ENCODE measurements at regions not wholly inside any gene's neighbourhood (a gene's known extent, or its start where the extent isn't known, plus 50 kb on each side); places are given as distances from the start of the nearest gene placed in this dataset.

DNA sequence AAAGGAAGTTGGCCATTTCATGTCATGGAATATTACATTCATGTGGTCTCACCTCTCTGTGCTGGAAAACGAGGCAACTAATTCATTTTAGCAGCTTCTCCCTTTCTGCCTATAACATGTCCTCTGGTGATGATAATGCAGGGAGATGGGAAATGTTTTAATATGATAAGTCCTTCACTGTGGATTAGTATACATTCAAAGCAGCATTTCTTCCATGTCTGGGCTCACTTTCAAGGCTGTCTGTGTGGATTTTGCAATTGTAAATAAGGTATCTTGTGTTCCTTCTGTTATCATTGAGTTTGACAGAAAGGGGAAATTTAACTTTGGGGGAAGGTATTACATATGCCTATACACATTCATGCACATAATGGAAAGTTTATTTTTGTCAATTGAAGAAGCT is 374.7 kb upstream of the DAB1 start:
- TF ChIP-seq, protein P1, sequence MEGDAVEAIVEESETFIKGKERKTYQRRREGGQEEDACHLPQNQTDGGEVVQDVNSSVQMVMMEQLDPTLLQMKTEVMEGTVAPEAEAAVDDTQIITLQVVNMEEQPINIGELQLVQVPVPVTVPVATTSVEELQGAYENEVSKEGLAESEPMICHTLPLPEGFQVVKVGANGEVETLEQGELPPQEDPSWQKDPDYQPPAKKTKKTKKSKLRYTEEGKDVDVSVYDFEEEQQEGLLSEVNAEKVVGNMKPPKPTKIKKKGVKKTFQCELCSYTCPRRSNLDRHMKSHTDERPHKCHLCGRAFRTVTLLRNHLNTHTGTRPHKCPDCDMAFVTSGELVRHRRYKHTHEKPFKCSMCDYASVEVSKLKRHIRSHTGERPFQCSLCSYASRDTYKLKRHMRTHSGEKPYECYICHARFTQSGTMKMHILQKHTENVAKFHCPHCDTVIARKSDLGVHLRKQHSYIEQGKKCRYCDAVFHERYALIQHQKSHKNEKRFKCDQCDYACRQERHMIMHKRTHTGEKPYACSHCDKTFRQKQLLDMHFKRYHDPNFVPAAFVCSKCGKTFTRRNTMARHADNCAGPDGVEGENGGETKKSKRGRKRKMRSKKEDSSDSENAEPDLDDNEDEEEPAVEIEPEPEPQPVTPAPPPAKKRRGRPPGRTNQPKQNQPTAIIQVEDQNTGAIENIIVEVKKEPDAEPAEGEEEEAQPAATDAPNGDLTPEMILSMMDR (conservative IDR thresholded peaks at IDR 0.05; ENCODE audit: low read length): no peak
- H3K4me3 ChIP-seq (ENCODE audit: low read length): no peak overlapping the region
- DNase-seq (ENCODE audit: low read depth): no peak

DNA sequence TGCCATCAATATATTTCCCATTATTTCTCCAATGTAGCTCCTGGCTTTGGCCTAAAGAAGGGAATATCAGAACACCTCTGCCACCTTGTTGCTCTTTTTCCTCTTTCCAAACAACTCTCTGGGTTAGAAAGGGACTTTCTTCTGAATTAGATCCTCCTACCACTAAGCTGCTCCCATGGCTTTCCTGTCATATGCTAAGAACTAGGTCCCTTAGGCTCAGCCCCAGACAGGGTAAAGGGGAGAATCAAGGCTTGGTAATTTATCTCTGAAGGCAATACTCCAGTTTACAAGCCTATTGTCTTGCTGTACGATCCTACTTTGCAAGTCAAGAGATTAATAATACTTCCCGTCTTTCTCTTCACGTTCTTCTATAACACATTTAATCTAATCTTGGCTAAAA is 373.2 kb upstream of the DAB1 start:
- TF ChIP-seq, protein P1 (conservative IDR thresholded peaks at IDR 0.05; ENCODE audit: low read length): no peak
- H3K4me3 ChIP-seq (ENCODE audit: low read length): no peak overlapping the region
- DNase-seq (ENCODE audit: low read depth): no peak

DNA sequence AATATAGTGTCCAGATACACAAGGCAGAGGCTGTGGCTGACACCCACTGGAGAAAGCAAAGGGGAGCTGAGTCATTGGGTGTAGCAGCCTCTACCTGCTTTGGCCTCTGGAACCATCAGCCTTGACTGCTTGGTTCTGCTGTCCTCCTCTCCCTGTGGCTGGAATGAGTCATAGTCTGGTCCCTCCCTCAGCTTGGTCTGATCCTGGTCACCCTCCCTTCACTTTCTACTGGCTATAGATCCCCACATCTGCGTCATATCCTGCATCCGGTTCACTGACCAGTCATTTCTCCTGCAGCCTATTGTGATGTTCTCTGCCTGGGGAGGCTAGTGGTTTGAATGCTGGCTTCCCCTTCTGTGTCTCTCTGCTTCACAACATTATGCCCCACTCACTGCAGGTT is 372.8 kb upstream of the DAB1 start:
- TF ChIP-seq, protein P1 (conservative IDR thresholded peaks at IDR 0.05; ENCODE audit: low read length): no peak
- no peak overlapping the region for H3K4me3 ChIP-seq (ENCODE audit: low read length)
- DNase-seq (ENCODE audit: low read depth): no peak

DNA sequence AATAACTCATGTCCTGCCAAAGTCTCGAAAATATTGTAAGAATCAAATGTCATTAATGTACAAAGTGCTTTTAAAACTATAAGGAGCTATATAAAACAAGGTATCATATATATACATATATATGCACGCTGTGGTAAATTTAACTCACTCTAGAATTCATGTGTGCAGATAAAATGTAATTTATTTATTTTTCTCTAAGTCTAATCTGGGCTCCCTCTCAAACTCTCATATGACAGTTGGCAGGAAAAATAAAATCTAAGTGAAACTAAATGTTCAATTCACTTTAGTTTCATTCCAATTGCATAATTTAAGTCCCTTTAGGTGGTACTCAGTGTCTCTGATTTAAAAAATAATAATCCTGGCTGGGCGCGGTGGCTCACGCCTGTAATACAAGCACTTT is 372.0 kb upstream of the DAB1 start:
- DNase-seq (ENCODE audit: low read depth): no peak
- TF ChIP-seq, protein P1 (conservative IDR thresholded peaks at IDR 0.05; ENCODE audit: low read length): no peak

DNA sequence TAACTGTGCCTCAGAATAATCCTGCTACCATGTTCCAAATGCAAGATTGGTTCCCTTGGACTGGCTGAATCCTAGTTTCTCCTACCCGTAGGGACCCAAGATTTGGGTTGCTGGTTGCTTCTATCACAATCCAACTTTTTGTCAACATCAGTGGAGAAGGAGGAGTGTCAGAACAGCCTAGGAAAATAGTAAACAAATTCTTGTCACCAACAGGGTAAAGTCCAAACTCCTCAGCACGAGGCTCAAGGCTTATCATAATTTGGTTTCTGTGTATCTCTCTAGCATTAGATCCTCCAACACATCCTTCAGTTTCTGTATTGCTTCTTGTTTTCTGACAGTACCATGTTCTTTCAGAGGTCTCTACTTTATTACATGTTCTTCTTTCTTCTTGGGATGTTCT is 370.2 kb upstream of the DAB1 start:
- DNase-seq (ENCODE audit: low read depth): no peak
- no peak overlapping the region for H3K4me3 ChIP-seq (ENCODE audit: low read length)
- TF ChIP-seq, protein P1 (conservative IDR thresholded peaks at IDR 0.05; ENCODE audit: low read length): no peak

More for the DNA sequence above, 372.0 kb upstream of the DAB1 start:
- no peak overlapping the region for H3K4me3 ChIP-seq (ENCODE audit: low read length)

DNA sequence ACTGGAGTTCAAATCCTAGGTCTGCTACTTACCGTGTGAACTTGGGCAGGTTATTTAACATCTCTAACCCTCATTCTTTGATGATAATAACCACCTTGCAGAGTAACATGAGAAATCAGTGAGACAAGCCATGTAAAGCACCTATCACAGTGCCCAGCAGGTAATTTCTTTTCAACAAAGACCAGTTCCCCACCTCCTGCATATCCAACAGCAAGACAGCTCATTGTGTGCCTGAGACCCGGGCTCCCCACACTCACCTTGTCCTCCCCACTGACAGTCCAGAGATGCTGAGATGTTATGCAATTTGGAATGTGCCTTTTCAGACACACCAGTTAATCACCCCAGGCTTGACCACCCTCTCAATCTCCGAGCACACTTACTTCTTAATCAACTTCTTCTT is 367.6 kb upstream of the DAB1 start:
- TF ChIP-seq, protein P1 (conservative IDR thresholded peaks at IDR 0.05; ENCODE audit: low read length): no peak
- no peak overlapping the region for H3K4me3 ChIP-seq (ENCODE audit: low read length)
- no peak for DNase-seq (ENCODE audit: low read depth)

DNA sequence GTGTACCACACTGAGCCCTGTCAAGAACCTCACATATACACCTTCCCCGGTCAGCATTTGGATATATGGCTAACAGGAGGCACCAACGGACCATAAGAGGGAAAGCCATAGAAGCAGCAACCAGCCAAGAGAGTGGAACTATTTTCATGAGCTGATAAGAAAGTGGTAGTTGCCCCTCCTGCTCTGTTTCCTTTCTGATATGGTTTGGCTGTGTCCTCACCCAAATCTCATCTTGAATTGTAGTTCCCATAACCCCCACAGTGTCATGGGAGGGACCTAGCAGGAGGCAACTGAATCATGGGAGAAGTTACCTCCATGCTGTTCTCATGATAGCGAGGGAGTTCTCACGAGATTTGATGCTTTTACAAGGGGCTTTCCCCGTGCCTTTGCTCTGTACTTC is 366.1 kb upstream of the DAB1 start:
- TF ChIP-seq, protein P1 (conservative IDR thresholded peaks at IDR 0.05; ENCODE audit: low read length): no peak
- no peak for DNase-seq (ENCODE audit: low read depth)
- no peak overlapping the region for H3K4me3 ChIP-seq (ENCODE audit: low read length)
